GM23338 (cell line): ENCODE measurements at regions not wholly inside any gene's neighbourhood (a gene's known extent, or its start where the extent isn't known, plus 50 kb on each side); places are given as distances from the start of the nearest gene placed in this dataset.

Experiments
- JUNB ChIP-seq: IDR thresholded peaks from one replicate; pipeline ENCODE4 v1.6.1; 2016; ENCODE audit warnings: antibody characterized with exemption; ENCODE audit not compliant: unreplicated experiment
- POLR2AphosphoS5 ChIP-seq: IDR thresholded peaks from 2 replicates; pipeline ENCODE4 v1.6.1; 2016; ENCODE audit warnings: antibody characterized with exemption, low read depth
- ZNF114 ChIP-seq: fragments of 250-450 bp; sonication (Bioruptor Pico); IDR thresholded peaks from 2 replicates; pipeline ENCODE4 v1.5.0; 2020; ENCODE audit warnings: mild to moderate bottlenecking, moderate library complexity
- TF ChIP-seq, protein P1 (sequence below): fragments of 250-450 bp; sonication (Bioruptor Pico); IDR thresholded peaks from 2 replicates; pipeline ENCODE4 v1.5.0; 2020; ENCODE audit warnings: mild to moderate bottlenecking, moderate library complexity
- TF ChIP-seq, protein P2 (sequence below): IDR thresholded peaks from 2 replicates; pipeline ENCODE4 v1.6.1; 2016; ENCODE audit warnings: antibody characterized with exemption
- TF ChIP-seq, protein P3 (sequence below), 2 experiments: fragments of 200-600 bp in 1 of 2; sonication (generic) in 1 of 2; conservative IDR thresholded peaks; 2 replicates each; pipeline versions ENCODE4 v1.5.1 to v1.6.1; 2016 to 2017; ENCODE audit warnings: antibody characterized with exemption in 2 of 2, low read depth in 2 of 2, mild to moderate bottlenecking in 2 of 2, moderate library complexity in 1 of 2

DNA sequence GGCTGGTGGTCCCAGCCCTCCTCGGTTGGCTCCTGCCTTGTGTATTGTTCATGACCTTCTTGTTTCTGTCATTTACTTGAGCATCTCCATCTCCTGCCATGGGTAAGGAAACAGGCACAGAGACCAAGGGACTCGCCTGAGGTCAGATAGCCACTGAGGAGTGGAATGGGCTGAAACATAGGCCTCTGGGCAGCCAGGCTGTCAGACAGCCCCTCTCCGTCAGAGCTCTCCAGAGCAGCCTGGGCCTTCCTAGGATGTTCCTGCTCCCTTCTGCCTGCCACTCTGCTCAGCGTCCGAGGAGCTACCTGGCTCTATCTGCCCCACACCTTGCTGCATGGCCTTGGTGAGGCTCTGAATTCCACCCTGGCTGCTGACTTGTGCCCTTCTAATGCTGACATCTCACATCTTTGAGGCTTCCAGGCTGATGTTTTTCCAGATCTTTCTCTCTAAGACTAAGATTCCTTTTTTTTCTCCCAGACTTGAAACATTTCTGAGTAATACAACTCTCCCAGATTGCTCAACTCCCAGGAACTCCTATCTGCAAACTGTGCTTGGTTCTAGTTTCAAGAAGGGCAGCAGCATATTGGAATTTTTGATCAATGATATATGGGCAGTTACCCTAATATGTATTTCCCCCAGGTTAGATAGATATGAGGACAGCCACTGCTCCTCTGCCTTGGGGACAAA, 67.7 kb downstream of the MCFD2 start (continued):
- TF ChIP-seq, protein P1, sequence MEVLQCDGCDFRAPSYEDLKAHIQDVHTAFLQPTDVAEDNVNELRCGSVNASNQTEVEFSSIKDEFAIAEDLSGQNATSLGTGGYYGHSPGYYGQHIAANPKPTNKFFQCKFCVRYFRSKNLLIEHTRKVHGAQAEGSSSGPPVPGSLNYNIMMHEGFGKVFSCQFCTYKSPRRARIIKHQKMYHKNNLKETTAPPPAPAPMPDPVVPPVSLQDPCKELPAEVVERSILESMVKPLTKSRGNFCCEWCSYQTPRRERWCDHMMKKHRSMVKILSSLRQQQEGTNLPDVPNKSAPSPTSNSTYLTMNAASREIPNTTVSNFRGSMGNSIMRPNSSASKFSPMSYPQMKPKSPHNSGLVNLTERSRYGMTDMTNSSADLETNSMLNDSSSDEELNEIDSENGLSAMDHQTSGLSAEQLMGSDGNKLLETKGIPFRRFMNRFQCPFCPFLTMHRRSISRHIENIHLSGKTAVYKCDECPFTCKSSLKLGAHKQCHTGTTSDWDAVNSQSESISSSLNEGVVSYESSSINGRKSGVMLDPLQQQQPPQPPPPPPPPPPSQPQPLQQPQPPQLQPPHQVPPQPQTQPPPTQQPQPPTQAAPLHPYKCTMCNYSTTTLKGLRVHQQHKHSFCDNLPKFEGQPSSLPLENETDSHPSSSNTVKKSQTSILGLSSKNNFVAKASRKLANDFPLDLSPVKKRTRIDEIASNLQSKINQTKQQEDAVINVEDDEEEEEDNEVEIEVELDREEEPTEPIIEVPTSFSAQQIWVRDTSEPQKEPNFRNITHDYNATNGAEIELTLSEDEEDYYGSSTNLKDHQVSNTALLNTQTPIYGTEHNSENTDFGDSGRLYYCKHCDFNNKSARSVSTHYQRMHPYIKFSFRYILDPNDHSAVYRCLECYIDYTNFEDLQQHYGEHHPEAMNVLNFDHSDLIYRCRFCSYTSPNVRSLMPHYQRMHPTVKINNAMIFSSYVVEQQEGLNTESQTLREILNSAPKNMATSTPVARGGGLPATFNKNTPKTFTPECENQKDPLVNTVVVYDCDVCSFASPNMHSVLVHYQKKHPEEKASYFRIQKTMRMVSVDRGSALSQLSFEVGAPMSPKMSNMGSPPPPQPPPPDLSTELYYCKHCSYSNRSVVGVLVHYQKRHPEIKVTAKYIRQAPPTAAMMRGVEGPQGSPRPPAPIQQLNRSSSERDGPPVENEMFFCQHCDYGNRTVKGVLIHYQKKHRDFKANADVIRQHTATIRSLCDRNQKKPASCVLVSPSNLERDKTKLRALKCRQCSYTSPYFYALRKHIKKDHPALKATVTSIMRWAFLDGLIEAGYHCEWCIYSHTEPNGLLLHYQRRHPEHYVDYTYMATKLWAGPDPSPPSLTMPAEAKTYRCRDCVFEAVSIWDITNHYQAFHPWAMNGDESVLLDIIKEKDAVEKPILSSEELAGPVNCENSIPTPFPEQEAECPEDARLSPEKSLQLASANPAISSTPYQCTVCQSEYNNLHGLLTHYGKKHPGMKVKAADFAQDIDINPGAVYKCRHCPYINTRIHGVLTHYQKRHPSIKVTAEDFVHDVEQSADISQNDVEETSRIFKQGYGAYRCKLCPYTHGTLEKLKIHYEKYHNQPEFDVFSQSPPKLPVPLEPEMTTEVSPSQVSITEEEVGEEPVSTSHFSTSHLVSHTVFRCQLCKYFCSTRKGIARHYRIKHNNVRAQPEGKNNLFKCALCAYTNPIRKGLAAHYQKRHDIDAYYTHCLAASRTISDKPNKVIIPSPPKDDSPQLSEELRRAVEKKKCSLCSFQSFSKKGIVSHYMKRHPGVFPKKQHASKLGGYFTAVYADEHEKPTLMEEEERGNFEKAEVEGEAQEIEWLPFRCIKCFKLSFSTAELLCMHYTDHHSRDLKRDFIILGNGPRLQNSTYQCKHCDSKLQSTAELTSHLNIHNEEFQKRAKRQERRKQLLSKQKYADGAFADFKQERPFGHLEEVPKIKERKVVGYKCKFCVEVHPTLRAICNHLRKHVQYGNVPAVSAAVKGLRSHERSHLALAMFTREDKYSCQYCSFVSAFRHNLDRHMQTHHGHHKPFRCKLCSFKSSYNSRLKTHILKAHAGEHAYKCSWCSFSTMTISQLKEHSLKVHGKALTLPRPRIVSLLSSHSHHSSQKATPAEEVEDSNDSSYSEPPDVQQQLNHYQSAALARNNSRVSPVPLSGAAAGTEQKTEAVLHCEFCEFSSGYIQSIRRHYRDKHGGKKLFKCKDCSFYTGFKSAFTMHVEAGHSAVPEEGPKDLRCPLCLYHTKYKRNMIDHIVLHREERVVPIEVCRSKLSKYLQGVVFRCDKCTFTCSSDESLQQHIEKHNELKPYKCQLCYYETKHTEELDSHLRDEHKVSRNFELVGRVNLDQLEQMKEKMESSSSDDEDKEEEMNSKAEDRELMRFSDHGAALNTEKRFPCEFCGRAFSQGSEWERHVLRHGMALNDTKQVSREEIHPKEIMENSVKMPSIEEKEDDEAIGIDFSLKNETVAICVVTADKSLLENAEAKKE, result no peak
- TF ChIP-seq POLR2AphosphoS5 (no peak), JUNB (no peak), ZNF114 (CRISPR knock-in tag) (no peak)
- TF ChIP-seq, protein P2, sequence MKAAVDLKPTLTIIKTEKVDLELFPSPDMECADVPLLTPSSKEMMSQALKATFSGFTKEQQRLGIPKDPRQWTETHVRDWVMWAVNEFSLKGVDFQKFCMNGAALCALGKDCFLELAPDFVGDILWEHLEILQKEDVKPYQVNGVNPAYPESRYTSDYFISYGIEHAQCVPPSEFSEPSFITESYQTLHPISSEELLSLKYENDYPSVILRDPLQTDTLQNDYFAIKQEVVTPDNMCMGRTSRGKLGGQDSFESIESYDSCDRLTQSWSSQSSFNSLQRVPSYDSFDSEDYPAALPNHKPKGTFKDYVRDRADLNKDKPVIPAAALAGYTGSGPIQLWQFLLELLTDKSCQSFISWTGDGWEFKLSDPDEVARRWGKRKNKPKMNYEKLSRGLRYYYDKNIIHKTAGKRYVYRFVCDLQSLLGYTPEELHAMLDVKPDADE, result no peak
- TF ChIP-seq, protein P3, sequence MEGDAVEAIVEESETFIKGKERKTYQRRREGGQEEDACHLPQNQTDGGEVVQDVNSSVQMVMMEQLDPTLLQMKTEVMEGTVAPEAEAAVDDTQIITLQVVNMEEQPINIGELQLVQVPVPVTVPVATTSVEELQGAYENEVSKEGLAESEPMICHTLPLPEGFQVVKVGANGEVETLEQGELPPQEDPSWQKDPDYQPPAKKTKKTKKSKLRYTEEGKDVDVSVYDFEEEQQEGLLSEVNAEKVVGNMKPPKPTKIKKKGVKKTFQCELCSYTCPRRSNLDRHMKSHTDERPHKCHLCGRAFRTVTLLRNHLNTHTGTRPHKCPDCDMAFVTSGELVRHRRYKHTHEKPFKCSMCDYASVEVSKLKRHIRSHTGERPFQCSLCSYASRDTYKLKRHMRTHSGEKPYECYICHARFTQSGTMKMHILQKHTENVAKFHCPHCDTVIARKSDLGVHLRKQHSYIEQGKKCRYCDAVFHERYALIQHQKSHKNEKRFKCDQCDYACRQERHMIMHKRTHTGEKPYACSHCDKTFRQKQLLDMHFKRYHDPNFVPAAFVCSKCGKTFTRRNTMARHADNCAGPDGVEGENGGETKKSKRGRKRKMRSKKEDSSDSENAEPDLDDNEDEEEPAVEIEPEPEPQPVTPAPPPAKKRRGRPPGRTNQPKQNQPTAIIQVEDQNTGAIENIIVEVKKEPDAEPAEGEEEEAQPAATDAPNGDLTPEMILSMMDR (conservative IDR thresholded peaks at IDR 0.05; ENCODE audit: low read depth in 2 of 2), result no peak
